Lower leg skin (tissue), 3 donors: ENCODE measurements at regions not wholly inside any gene's neighbourhood (a gene's known extent, or its start where the extent isn't known, plus 50 kb on each side); places are given as distances from the start of the nearest gene placed in this dataset.

ENCODE experiments used
- POLR2A ChIP-seq, 2 donors: fragments of 450-650 bp; IDR thresholded peaks; one replicate each; pipeline ENCODE4 v1.6.1; 2016 to 2017; ENCODE audit warnings: antibody characterized with exemption in 2 of 2, mild to moderate bottlenecking in 1 of 2, moderate library complexity in 1 of 2
- TF ChIP-seq, protein P1 (sequence below), 3 donors: fragments of 450-650 bp; IDR thresholded peaks; one replicate each; pipeline ENCODE4 v1.5.1; 2016; ENCODE audit warnings: antibody characterized with exemption in 3 of 3, mild to moderate bottlenecking in 3 of 3, moderate library complexity in 2 of 3

DNA sequence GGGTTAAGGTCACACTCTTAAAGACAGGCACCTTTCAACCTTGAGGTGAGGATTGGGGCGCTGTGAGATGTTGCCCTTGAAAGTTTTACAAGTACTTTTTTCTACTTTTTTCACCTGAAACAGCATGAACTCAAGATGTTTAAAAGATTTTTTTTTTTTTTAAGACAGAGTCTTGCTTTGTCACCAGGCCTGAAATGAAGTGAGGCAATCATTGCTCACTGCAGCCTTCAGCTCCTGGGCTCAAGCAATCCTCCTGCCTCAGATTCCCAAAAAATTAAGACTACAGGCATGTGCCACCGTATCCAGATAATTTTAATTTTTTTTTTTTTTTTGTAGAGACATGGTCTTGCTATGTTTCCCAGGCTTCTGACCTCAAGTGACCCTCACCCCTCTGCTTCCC is 243.9 kb downstream of the DIO2 start:
- TF ChIP-seq, protein P1, sequence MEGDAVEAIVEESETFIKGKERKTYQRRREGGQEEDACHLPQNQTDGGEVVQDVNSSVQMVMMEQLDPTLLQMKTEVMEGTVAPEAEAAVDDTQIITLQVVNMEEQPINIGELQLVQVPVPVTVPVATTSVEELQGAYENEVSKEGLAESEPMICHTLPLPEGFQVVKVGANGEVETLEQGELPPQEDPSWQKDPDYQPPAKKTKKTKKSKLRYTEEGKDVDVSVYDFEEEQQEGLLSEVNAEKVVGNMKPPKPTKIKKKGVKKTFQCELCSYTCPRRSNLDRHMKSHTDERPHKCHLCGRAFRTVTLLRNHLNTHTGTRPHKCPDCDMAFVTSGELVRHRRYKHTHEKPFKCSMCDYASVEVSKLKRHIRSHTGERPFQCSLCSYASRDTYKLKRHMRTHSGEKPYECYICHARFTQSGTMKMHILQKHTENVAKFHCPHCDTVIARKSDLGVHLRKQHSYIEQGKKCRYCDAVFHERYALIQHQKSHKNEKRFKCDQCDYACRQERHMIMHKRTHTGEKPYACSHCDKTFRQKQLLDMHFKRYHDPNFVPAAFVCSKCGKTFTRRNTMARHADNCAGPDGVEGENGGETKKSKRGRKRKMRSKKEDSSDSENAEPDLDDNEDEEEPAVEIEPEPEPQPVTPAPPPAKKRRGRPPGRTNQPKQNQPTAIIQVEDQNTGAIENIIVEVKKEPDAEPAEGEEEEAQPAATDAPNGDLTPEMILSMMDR (IDR thresholded peaks at IDR 0.05) = no peak
- no peak for TF ChIP-seq POLR2A (IDR thresholded peaks at IDR 0.05)
